AG09319 (cell line): ENCODE measurements at regions not wholly inside any gene's neighbourhood (a gene's known extent, or its start where the extent isn't known, plus 50 kb on each side); places are given as distances from the start of the nearest gene placed in this dataset.

Experiments
- DNase-seq: peaks from one replicate; pipeline ENCODE4 v3.0.0-alpha.2; 2010; ENCODE audit warnings: low read depth; ENCODE audit errors: extremely low read depth
- TF ChIP-seq, protein P1 (sequence below): IDR thresholded peaks from 2 replicates; pipeline ENCODE4 v1.5.1; 2011; ENCODE audit warnings: low read depth, mild to moderate bottlenecking, inconsistent platforms, low read length, moderate library complexity

DNA sequence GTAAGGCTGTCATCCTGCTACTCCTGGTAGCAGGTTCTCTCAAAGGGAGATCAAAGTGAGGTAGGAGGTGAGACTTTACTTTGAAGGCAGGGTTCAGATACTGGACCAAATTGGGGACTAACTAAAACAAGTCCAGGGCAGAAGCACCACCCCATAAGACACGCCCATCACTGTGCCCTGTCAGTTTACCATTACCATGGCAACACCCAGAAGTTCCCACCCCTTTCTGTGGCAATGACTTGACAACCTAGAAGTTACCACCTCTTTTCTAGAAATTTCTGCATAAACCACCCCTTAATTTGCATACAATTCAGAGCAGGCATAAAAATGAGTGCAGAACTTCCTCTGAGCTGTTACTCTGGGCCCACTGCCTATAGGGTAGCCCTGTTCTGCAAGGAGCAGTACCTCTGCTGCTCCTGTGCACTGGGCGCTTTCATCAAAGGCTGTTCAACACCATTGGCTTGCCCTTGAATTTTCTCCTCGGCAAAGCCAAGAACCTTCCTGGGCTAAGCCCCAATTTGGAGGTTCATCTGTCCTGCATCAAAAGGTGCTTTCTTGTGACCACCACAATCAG is 64.8 kb upstream of the MAX start:
- no peak for DNase-seq
- TF ChIP-seq, protein P1, sequence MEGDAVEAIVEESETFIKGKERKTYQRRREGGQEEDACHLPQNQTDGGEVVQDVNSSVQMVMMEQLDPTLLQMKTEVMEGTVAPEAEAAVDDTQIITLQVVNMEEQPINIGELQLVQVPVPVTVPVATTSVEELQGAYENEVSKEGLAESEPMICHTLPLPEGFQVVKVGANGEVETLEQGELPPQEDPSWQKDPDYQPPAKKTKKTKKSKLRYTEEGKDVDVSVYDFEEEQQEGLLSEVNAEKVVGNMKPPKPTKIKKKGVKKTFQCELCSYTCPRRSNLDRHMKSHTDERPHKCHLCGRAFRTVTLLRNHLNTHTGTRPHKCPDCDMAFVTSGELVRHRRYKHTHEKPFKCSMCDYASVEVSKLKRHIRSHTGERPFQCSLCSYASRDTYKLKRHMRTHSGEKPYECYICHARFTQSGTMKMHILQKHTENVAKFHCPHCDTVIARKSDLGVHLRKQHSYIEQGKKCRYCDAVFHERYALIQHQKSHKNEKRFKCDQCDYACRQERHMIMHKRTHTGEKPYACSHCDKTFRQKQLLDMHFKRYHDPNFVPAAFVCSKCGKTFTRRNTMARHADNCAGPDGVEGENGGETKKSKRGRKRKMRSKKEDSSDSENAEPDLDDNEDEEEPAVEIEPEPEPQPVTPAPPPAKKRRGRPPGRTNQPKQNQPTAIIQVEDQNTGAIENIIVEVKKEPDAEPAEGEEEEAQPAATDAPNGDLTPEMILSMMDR: no peak

GRCh38 chr14:65168840-65169239 is 66.5 kb upstream of the MAX start:
- TF ChIP-seq, protein P1: no peak
- no peak for DNase-seq

- peak; percentile 15 for DNase-seq
- TF ChIP-seq, protein P1: no peak
Measured at GRCh38 chr14:65169351-65169750, 67.0 kb upstream of the MAX start.

DNA sequence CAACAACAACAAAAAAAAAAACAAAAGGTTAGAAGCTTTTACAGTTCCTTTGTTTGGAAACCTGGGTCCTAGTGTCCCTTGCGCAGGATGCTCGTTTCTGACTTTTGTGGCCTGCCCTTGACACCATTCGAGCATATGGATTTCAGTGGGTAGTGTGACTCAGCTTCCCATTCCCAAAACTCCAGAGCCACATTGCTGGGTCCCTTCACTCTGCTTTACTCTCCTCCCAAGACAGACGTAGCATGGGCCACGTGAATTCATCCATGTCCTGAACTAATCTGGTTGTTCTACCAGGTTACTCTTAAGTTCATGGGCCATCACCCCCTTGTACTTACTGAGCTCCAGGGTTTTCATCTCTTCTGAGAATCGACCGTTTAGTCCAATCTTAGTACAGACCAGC is 68.0 kb upstream of the MAX start:
- no peak for DNase-seq
- TF ChIP-seq, protein P1: no peak

- peak; percentile 57 for DNase-seq
- TF ChIP-seq, protein P1: peak; percentile 67
Measured at GRCh38 chr14:65170768-65171507, 68.6 kb upstream of the MAX start.

GRCh38 chr14:65173973-65174693 is 71.8 kb upstream of the MAX start:
- DNase-seq: no peak
- TF ChIP-seq, protein P1: no peak

DNA sequence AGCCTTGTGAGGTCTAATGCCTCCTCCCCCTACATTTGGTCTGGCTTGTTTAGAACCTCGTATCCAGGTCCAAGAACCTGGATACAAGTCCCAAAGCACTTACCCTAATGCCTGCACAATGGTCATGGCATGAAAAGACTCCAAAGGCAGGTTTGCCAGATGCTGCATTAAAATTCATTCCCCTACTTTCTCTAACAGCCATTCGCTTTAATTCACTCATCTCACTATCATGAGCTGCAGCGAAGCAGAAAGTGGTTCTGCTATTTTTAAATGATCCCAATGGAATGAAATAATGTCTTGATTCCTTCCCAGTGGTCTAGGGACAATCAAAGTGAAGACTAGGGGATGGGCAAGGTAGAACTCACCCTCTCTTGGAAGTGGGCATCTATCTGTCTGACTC is 72.5 kb upstream of the MAX start:
- TF ChIP-seq, protein P1: no peak
- no peak for DNase-seq
